Endothelial cell of umbilical vein (primary cell): ENCODE measurements at regions not wholly inside any gene's neighbourhood (a gene's known extent, or its start where the extent isn't known, plus 50 kb on each side); places are given as distances from the start of the nearest gene placed in this dataset.

Source experiments
- TF ChIP-seq, protein P1 (sequence below), 2 donors: IDR thresholded peaks; 1 replicate in 1 of 2; 2 replicates in 1 of 2; pipeline ENCODE4 v1.5.1; 2011; ENCODE audit warnings: low read length in 2 of 2, mild to moderate bottlenecking in 2 of 2, moderate library complexity in 2 of 2, control low read depth in 1 of 2, inconsistent platforms in 1 of 2, low read depth in 1 of 2; ENCODE audit not compliant: insufficient read depth in 1 of 2; ENCODE audit errors: extremely low read depth in 1 of 2
- TF ChIP-seq, protein P2 (sequence below): IDR thresholded peaks from 2 replicates; pipeline ENCODE4 v1.6.1; 2011; ENCODE audit not compliant: insufficient read depth, insufficient read length

DNA sequence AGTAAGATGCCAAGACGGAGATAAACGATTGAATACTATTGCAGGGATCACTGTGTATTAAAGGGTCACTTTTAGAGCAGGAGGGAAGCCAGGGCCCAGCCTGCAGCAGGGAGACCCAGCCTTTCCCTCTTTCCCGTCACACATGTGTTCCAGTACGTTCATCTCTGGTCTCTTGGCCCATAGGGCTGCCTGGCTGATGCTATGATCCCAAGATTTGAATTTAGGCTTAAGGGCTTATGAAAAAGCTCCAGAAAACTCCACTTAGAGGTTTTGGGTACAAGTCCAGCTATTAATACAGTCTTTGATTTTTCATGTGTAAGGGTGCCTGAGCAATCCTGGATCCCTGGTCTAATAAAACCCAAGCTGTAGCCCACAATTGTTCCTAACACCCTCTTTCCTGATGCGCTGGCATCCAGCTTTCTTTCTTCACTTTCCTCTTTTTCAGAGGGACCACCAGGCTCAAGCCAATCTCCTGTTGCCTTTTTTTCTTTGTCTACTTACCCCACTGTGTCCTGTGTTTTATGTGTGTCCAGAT lies 359.6 kb upstream of the USP24 start:
- TF ChIP-seq, protein P1, sequence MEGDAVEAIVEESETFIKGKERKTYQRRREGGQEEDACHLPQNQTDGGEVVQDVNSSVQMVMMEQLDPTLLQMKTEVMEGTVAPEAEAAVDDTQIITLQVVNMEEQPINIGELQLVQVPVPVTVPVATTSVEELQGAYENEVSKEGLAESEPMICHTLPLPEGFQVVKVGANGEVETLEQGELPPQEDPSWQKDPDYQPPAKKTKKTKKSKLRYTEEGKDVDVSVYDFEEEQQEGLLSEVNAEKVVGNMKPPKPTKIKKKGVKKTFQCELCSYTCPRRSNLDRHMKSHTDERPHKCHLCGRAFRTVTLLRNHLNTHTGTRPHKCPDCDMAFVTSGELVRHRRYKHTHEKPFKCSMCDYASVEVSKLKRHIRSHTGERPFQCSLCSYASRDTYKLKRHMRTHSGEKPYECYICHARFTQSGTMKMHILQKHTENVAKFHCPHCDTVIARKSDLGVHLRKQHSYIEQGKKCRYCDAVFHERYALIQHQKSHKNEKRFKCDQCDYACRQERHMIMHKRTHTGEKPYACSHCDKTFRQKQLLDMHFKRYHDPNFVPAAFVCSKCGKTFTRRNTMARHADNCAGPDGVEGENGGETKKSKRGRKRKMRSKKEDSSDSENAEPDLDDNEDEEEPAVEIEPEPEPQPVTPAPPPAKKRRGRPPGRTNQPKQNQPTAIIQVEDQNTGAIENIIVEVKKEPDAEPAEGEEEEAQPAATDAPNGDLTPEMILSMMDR (IDR thresholded peaks at IDR 0.05; ENCODE audit: extremely low read depth in 1 of 2, insufficient read depth in 1 of 2, low read depth in 1 of 2, low read length in 2 of 2): no peak
- TF ChIP-seq, protein P2, sequence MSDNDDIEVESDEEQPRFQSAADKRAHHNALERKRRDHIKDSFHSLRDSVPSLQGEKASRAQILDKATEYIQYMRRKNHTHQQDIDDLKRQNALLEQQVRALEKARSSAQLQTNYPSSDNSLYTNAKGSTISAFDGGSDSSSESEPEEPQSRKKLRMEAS: no peak
